AG04449 (cell line): ENCODE measurements at regions not wholly inside any gene's neighbourhood (a gene's known extent, or its start where the extent isn't known, plus 50 kb on each side); places are given as distances from the start of the nearest gene placed in this dataset.
"Not testable (repeated sequence)": the region's sequence is repeated elsewhere in the genome, so short reads cannot be mapped to it uniquely, and the experiment has no call there.

Source experiments
- CTCF ChIA-PET: fragments of 350-600 bp; formaldehyde crosslinking; extraction: SDS; loops from one replicate; lab custom pipeline; 2021; ENCODE audit warnings: antibody characterized with exemption; lab: Yijun Ruan, JAX
- POLR2A ChIA-PET: fragments of 400-600, 350-600 bp; formaldehyde crosslinking; extraction: SDS; loops from one replicate; lab custom pipeline; 2020; ENCODE audit warnings: antibody characterized with exemption, inconsistent platforms; lab: Yijun Ruan, JAX
- DNase-seq: peaks from one replicate; pipeline ENCODE4 v3.0.0-alpha.2; 2010; ENCODE audit warnings: low read depth, low spot score
- H3K4me3 ChIP-seq: 2 replicates; pipeline ENCODE4 v1.5.1; 2011; ENCODE audit warnings: low read depth, mild to moderate bottlenecking, control low read depth, low read length
- TF ChIP-seq, protein P1 (sequence below): IDR thresholded peaks from one replicate; pipeline ENCODE4 v1.5.1; 2011; ENCODE audit warnings: mild to moderate bottlenecking, moderate library complexity, low read length, control low read depth, inconsistent platforms; ENCODE audit not compliant: insufficient read depth; ENCODE audit errors: missing control alignments

DNA sequence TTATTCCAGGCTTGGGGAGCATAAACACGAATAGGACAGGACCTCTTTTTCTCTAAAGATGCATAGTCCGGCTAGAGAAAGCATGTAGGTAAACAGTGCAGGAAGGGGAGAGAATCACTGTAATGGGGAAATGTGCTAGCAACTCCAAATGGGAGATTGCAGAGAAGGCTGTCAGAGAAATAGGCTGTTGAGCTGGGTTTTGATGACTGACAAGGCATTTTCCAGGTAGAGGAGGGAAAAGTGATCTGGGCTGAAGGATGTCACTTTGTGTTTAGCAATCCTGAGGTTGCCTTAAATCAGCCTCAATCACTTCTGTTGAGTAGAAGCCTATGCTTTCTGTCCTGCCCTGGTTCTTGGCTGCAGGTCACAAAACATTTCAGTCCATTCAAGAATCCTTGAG lies 242.0 kb upstream of the MEIS1 start:
- no peak overlapping the region for H3K4me3 ChIP-seq
- DNase-seq, result no peak
- TF ChIP-seq, protein P1, sequence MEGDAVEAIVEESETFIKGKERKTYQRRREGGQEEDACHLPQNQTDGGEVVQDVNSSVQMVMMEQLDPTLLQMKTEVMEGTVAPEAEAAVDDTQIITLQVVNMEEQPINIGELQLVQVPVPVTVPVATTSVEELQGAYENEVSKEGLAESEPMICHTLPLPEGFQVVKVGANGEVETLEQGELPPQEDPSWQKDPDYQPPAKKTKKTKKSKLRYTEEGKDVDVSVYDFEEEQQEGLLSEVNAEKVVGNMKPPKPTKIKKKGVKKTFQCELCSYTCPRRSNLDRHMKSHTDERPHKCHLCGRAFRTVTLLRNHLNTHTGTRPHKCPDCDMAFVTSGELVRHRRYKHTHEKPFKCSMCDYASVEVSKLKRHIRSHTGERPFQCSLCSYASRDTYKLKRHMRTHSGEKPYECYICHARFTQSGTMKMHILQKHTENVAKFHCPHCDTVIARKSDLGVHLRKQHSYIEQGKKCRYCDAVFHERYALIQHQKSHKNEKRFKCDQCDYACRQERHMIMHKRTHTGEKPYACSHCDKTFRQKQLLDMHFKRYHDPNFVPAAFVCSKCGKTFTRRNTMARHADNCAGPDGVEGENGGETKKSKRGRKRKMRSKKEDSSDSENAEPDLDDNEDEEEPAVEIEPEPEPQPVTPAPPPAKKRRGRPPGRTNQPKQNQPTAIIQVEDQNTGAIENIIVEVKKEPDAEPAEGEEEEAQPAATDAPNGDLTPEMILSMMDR, result no peak
- ChIA-PET CTCF (no interaction called here), POLR2A (no interaction called here)

DNA sequence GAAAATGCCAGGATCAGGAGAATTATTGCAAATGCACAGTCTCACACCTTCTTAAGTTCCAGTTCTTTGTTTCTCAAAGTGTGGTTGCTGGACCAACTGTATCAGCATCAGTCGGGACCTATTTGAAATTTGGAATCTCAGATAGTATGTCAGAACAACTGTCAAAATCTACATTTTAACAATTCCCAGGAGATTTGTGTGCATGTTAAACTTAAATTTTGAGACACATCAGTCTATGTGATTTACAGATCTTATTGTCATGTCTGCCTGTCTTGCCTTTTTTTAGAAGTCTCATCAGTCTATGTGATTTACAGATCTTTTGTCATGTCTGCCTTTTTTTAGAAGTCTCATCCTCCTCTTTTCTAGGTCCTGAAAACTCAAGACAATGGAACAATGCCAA lies 243.6 kb upstream of the MEIS1 start:
- ChIA-PET POLR2A (no interaction called here), CTCF (no interaction called here)
- TF ChIP-seq, protein P1, result no peak
- DNase-seq, result no peak
- no peak overlapping the region for H3K4me3 ChIP-seq

DNA sequence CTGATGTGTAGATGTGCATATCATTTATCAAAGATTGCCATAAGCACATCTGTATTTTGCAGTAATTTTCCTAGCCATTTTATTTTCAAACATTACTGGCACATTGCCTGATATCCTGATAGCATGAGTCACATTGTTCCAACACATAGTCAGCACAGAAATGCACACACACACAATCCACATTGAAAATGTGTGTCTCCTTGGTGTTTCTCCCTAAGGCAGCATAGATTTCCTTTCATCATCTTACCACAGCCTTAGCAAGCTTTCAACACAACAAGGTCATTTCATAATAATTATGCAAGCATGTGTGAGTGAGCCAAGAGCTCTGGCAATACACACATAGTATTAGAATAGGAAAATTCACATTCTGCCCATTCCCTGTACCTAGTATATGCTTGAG lies 245.4 kb upstream of the MEIS1 start:
- H3K4me3 ChIP-seq, result no peak overlapping the region
- CTCF ChIA-PET, result no interaction called here
- POLR2A ChIA-PET, result no interaction called here
- no peak for DNase-seq
- TF ChIP-seq, protein P1, result no peak

DNA sequence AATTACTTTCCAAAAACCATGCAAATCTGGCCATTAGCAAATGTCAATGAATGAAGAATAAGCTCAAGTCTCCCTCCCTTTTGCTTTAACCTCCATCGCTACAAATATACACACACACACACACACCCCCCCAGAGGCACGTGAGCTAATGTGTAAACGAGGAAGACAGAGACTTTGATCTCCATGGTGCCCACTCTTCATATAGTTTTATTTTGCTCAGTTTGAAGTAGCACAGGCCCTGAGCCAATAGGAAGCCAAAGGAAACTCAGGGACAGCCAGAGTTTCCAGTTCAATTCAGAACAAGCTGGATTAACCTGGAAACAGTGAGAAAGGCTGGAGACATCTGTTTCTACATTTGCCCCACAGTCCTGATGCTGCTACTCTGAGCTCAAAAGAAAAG lies 248.4 kb upstream of the MEIS1 start:
- no peak for DNase-seq
- POLR2A ChIA-PET, result no interaction called here
- H3K4me3 ChIP-seq, result no peak overlapping the region
- CTCF ChIA-PET, result no interaction called here
- TF ChIP-seq, protein P1, result no peak

DNA sequence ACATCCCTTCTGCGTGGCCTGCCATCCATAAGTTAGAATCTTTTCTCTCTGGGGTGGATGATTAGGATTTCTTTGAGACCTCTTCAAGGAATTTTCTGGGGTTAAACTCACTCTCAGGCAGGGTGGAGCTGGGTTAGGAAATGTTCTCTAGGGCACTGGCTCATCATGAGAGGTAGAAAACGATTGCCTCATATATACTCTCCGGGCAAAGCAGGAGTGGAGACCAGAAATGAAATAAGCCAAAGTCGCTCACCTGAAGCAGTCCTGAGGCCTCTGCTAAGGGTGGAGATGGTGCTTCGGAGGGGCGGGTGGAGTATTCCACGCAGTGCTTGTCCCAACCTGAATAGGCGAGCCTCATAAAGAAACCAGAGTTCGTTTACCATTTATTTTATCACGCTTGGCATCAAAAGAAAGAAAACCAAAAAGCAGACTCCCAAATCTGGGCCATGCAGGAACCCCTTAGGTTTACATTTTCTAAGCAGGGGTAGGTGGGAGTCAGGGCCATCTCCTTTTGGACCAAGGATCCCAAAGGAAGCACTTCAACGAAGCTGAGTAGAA lies 249.3 kb upstream of the MEIS1 start:
- ChIA-PET POLR2A (no interaction called here), CTCF (no interaction called here)
- TF ChIP-seq, protein P1, result no peak

DNA sequence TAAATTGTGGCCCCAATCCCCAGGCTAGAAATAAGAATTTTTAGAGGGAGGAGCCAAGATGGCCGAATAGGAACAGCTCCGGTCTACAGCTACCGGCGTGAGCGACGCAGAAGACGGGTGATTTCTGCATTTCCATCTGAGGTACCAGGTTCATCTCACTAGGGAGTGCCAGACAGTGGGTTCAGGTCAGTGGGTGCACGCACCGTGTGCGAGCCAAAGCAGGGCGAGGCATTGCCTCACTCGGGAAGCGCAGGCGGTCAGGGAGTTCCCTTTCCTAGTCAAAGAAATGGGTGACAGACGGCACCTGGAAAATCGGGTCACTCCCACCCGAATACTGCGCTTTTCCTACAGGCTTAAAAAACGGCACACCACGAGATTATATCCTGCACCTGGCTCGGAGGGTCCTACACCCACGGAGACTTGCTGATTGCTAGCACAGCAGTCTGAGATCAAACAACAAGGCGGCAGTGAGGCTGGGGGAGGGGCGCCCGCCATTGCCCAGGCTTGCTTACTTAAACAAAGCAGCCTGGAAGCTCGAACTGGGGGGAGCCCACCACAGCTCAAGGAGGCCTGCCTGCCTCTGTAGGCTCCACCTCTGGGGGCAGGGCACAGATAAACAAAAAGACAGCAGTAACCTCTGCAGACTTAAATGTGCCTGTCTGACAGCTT lies 257.7 kb upstream of the MEIS1 start:
- CTCF ChIA-PET, DNase-seq, POLR2A ChIA-PET, H3K4me3 ChIP-seq: not testable (repeated sequence)

More for the DNA sequence above, 249.3 kb upstream of the MEIS1 start:
- no peak overlapping the region for H3K4me3 ChIP-seq
- DNase-seq, result no peak

DNA sequence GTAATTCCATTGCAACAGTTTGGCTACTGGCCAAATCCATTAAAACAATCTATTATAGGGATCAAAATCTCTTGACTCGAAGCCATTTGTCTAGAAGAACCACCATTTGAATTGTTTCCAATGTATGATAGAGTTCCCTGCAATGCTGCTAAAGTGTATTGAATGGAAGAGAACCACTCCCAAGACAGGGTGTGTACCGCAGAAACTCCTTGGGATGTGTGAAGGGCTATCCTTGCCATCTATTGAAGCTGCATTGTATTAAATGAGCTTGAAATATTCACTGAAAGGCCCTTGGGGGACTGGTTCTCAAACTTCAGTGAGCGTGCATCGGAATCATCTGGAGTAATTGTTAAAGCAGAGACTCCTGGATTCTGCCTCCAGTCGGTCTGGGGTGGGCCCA lies 260.4 kb upstream of the MEIS1 start:
- ChIA-PET CTCF (no interaction called here), POLR2A (no interaction called here)
- no peak for DNase-seq
- H3K4me3 ChIP-seq, result no peak overlapping the region
- TF ChIP-seq, protein P1, result no peak
